K562 (cell line): ENCODE measurements at regions not wholly inside any gene's neighbourhood (a gene's known extent, or its start where the extent isn't known, plus 50 kb on each side); places are given as distances from the start of the nearest gene placed in this dataset.

Experiments
- ATAC-seq: fragments of 200-7000 bp; cut with Tn5 transposase; 3 replicates; pipeline ENCODE4 v1.9.1; 2020; ENCODE audit warnings: moderate library complexity
- BruUV-seq: library from RNA; stranded (reverse); fragments of 400-500 nt; replicated peaks from 2 replicates; lab custom pipeline; 2021; lab: Mats Ljungman, UMichigan
- CTCF ChIA-PET: fragments of 300-600 bp; formaldehyde crosslinking; extraction: SDS; loops from one replicate; lab custom pipeline; 2021; ENCODE audit warnings: low intra/inter-chr PET ratio; lab: Yijun Ruan, JAX
- POLR2A ChIA-PET: fragments of 300-600, 350-650 bp; sonication (Branson Sonifier 250); formaldehyde crosslinking; extraction: SDS; loops from one replicate; lab custom pipeline; 2021; ENCODE audit warnings: antibody characterized with exemption, inconsistent platforms; lab: Yijun Ruan, JAX
- DNase-seq, 4 experiments: peaks; one replicate each; pipeline versions ENCODE4 v3.0.0 to v3.0.0-alpha.2; 2011 to 2018; ENCODE audit warnings: low spot score in 3 of 4, mixed read lengths in 3 of 4; ENCODE audit errors: extremely low read depth in 1 of 4
- FAIRE-seq: peaks from 2 replicates; lab custom pipeline; 2011; peaks lifted over from hg19 to GRCh38; lab: Jason Lieb, UNC
- H2AFZ ChIP-seq: 2 replicates; pipeline ENCODE4 v1.6.0; 2011; ENCODE audit warnings: low read depth, low read length, control low read depth, inconsistent platforms
- H3K27ac ChIP-seq: fragments of 200-600 bp; 3 replicates; pipeline ENCODE4 v1.8.0; 2011; ENCODE audit warnings: low read depth, mild to moderate bottlenecking, control low read depth, inconsistent platforms, low read length, moderate library complexity, mixed read lengths; ENCODE audit errors: extremely low read depth
- H3K27me3 ChIP-seq, 2 experiments: fragments of 300-600 bp in 1 of 2; 2 replicates in 1 of 2; 3 replicates in 1 of 2; pipeline versions ENCODE4 v1.6.0 to v1.8.0; 2011; ENCODE audit warnings: inconsistent platforms in 2 of 2, low read length in 2 of 2, mild to moderate bottlenecking in 1 of 2, mixed read lengths in 1 of 2, moderate library complexity in 1 of 2; ENCODE audit not compliant: control insufficient read depth in 2 of 2, insufficient read depth in 2 of 2
- H3K36me3 ChIP-seq: fragments of 300-600 bp; 3 replicates; pipeline ENCODE4 v1.8.0; 2011; ENCODE audit warnings: mild to moderate bottlenecking, low read length, inconsistent platforms; ENCODE audit not compliant: control insufficient read depth, insufficient read depth
- H3K4me1 ChIP-seq, 2 experiments: fragments of 200-600 bp in 1 of 2; replicated peaks in 1 of 2; 2 replicates in 1 of 2; 3 replicates in 1 of 2; pipeline versions ENCODE4 v1.5.1 to v1.8.0; 2011; ENCODE audit warnings: inconsistent platforms in 2 of 2, low read length in 2 of 2, mild to moderate bottlenecking in 1 of 2, mixed read lengths in 1 of 2, moderate library complexity in 1 of 2; ENCODE audit not compliant: control insufficient read depth in 2 of 2, insufficient read depth in 2 of 2
- H3K4me2 ChIP-seq: 2 replicates; pipeline ENCODE4 v1.6.1; 2011; ENCODE audit warnings: low read length, control low read depth, inconsistent platforms, mixed read lengths; ENCODE audit not compliant: insufficient read depth
- H3K4me3 ChIP-seq: fragments of 200-600 bp; sonication (generic), shearing (Covaris generic); 2 replicates; pipeline ENCODE4 v1.5.1; 2016; ENCODE audit warnings: control low read depth, inconsistent platforms
- H3K79me2 ChIP-seq: fragments of 200-600 bp; 3 replicates; pipeline ENCODE4 v1.8.0; 2011; ENCODE audit warnings: low read length, inconsistent platforms; ENCODE audit not compliant: control insufficient read depth, insufficient read depth
- H3K9ac ChIP-seq, 2 experiments: 2 replicates each; pipeline versions ENCODE4 v1.6.0 to v1.6.1; 2011; ENCODE audit warnings: low read depth in 2 of 2, low read length in 2 of 2, control low read depth in 1 of 2, inconsistent platforms in 1 of 2, mild to moderate bottlenecking in 1 of 2, mixed read lengths in 1 of 2; ENCODE audit not compliant: insufficient read depth in 1 of 2
- H3K9me1 ChIP-seq: one replicate; pipeline ENCODE4 v1.6.0; 2011; ENCODE audit warnings: inconsistent platforms, mild to moderate bottlenecking, low read length, moderate library complexity; ENCODE audit not compliant: control insufficient read depth, insufficient read depth
- H3K9me3 ChIP-seq: replicated peaks from 2 replicates; pipeline ENCODE4 v1.5.1; 2011; ENCODE audit warnings: low read depth, low read length, inconsistent platforms; ENCODE audit not compliant: control insufficient read depth, insufficient read depth
- H4K20me1 ChIP-seq: replicated peaks from 2 replicates; pipeline ENCODE4 v1.6.1; 2011; ENCODE audit warnings: low read length, inconsistent platforms, mixed read lengths; ENCODE audit not compliant: control insufficient read depth, insufficient read depth
- KAT8 ChIP-seq: fragments of 450-650 bp; IDR thresholded peaks from 2 replicates; pipeline ENCODE4 v1.6.1; 2016; ENCODE audit warnings: low read depth, mild to moderate bottlenecking
- MEF2A ChIP-seq: IDR thresholded peaks from 2 replicates; pipeline ENCODE4 v1.6.1; 2011; ENCODE audit warnings: low read depth, mild to moderate bottlenecking, low read length, moderate library complexity; ENCODE audit not compliant: control insufficient read depth
- ZNF316 ChIP-seq: fragments of 450-650 bp; IDR thresholded peaks from 2 replicates; pipeline ENCODE4 v1.6.1; 2016
- WGBS: fragments of 100-300 bp; shearing (Covaris generic); methylation state at CpG from one replicate; pipeline ENCODE4 v1.1.6; 2016; ENCODE audit warnings: low coverage, mixed read lengths; ENCODE audit not compliant: insufficient coverage; ENCODE audit errors: missing lambda C conversion rate; 5-methylcytosine and 5-hydroxymethylcytosine counted together
- in situ Hi-C: fragments of 300-500 bp; cut with MboI; formaldehyde crosslinking; loops from 4 replicates; pipeline ENCODE4 v1.15.0; 2018; ENCODE audit warnings: inconsistent platforms, mixed read lengths
- intact Hi-C: fragments of 100-400 bp; cut with micrococcal nuclease; formaldehyde crosslinking; loops from 2 replicates; pipeline ENCODE4 v1.14.2; 2022
- TF ChIP-seq, protein P1 (sequence below): sonication (generic); formaldehyde crosslinking; IDR thresholded peaks from 2 replicates; pipeline ENCODE4 v1.8.0; 2023; ENCODE audit warnings: mild to moderate bottlenecking, missing genetic modification reagents

DNA sequence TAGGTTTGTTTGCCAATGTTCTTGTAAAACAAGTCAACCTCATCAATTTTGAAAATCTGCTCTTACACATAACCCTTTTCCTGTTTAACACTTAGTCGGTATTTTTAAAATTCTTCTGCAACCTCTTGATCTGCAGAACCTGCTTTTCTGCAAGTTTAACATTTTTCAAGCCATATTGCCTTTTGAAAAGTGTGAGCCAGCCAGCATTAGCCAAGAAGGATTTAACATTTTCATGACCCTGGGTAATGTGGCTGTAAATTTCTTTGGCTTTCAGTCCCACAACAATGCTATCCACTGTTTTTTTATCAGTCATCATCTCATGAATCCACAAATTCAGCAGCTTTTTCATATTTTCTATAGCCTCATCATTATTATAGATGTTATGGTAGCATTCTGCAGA, 956.5 kb downstream of the FAT4 start:
- BruUV-seq: no TSS peak
- Histone ChIP-seq H3K27ac (no peak overlapping the region), H3K9me1 (no peaks in the 10 kb centered on the region), H3K27me3 (no peaks in the 10 kb centered on the region), H3K4me3 (no peak overlapping the region), H3K79me2 (no peaks in the 10 kb centered on the region), H3K4me2 (no peak overlapping the region; the same call in 1 of the 2 replicates), H3K4me1 (no peaks in the 10 kb centered on the region), H3K9me3 (no peaks in the 10 kb centered on the region), H4K20me1 (no peaks in the 10 kb centered on the region), H3K36me3 (no peaks in the 10 kb centered on the region), H2AFZ (peak overlapping the region; percentile 82), H3K9ac (no peak overlapping the region)
- in situ Hi-C loops (no loop called here), intact Hi-C loops (no loop called here)
- DNase-seq (no peak), FAIRE-seq (no peak), ATAC-seq (no peak)
- POLR2A ChIA-PET: interaction anchor here (1.1 kb wide), 1 partner anchor 15 kb away, joined by 3 read pairs; no protein-coding TSS in a partner anchor
- CTCF ChIA-PET: no interaction called here
- WGBS: 0% methylated on average over 1 of the region's 1 CpG
- 0 out of 2 replicates have a peak, but pooled peaks have one; percentile 3 for TF ChIP-seq ZNF316
- TF ChIP-seq KAT8: no peak
- TF ChIP-seq, protein P1, sequence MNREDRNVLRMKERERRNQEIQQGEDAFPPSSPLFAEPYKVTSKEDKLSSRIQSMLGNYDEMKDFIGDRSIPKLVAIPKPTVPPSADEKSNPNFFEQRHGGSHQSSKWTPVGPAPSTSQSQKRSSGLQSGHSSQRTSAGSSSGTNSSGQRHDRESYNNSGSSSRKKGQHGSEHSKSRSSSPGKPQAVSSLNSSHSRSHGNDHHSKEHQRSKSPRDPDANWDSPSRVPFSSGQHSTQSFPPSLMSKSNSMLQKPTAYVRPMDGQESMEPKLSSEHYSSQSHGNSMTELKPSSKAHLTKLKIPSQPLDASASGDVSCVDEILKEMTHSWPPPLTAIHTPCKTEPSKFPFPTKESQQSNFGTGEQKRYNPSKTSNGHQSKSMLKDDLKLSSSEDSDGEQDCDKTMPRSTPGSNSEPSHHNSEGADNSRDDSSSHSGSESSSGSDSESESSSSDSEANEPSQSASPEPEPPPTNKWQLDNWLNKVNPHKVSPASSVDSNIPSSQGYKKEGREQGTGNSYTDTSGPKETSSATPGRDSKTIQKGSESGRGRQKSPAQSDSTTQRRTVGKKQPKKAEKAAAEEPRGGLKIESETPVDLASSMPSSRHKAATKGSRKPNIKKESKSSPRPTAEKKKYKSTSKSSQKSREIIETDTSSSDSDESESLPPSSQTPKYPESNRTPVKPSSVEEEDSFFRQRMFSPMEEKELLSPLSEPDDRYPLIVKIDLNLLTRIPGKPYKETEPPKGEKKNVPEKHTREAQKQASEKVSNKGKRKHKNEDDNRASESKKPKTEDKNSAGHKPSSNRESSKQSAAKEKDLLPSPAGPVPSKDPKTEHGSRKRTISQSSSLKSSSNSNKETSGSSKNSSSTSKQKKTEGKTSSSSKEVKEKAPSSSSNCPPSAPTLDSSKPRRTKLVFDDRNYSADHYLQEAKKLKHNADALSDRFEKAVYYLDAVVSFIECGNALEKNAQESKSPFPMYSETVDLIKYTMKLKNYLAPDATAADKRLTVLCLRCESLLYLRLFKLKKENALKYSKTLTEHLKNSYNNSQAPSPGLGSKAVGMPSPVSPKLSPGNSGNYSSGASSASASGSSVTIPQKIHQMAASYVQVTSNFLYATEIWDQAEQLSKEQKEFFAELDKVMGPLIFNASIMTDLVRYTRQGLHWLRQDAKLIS (CRISPR knock-in tag): no peak
- no peak for TF ChIP-seq MEF2A
